IPS DF 6.9 (cell line): ENCODE measurements at regions not wholly inside any gene's neighbourhood (a gene's known extent, or its start where the extent isn't known, plus 50 kb on each side); places are given as distances from the start of the nearest gene placed in this dataset.

ENCODE experiments used
- DNase-seq: peaks from one replicate; pipeline ENCODE4 v3.0.0-alpha.2; 2013; ENCODE audit warnings: low read depth, low spot score
- H3K27ac ChIP-seq: one replicate; pipeline ENCODE4 v1.5.1; 2013; ENCODE audit warnings: low read length, control low read depth
- H3K27me3 ChIP-seq: 2 replicates; pipeline ENCODE4 v1.6.1; 2013; ENCODE audit warnings: mild to moderate bottlenecking, low read length; ENCODE audit not compliant: control insufficient read depth, insufficient read depth
- H3K36me3 ChIP-seq: 2 replicates; pipeline ENCODE4 v1.6.1; 2013; ENCODE audit warnings: low read length; ENCODE audit not compliant: control insufficient read depth, insufficient read depth
- H3K4me1 ChIP-seq: 2 replicates; pipeline ENCODE4 v1.6.1; 2013; ENCODE audit warnings: low read length; ENCODE audit not compliant: control insufficient read depth, insufficient read depth
- H3K4me3 ChIP-seq: 2 replicates; pipeline ENCODE4 v1.5.1; 2013; ENCODE audit warnings: mild to moderate bottlenecking, low read length
- H3K9me3 ChIP-seq: 2 replicates; pipeline ENCODE4 v1.6.1; 2013; ENCODE audit warnings: low read length, inconsistent platforms; ENCODE audit not compliant: control insufficient read depth, insufficient read depth
- WGBS: extraction: QIAGEN DNeasy Blood & Tissue Kit; methylation state at CpG from one replicate; pipeline ENCODE4 v1.1.7; 2013; ENCODE audit warnings: mixed read lengths, missing lambda C conversion rate; ENCODE audit not compliant: insufficient read length, insufficient coverage; 5-methylcytosine and 5-hydroxymethylcytosine counted together

- Histone ChIP-seq H3K27ac (no peak overlapping the region), H3K4me3 (no peak overlapping the region), H3K9me3 (peaks cover 30% of the 10 kb centered on the region), H3K4me1 (no peaks in the 10 kb centered on the region; the same call in 1 of the 2 replicates), H3K36me3 (no peaks in the 10 kb centered on the region), H3K27me3 (no peaks in the 10 kb centered on the region; the same call in 1 of the 2 replicates)
- no CpG with 5 or more reads among the region's 13 CpGs for WGBS
- DNase-seq, result no peak
Observed at GRCh38 chr22:49607821-49608220, 219.9 kb downstream of the BRD1 start.

- no peak overlapping the region for H3K27ac ChIP-seq
- no peaks in the 10 kb centered on the region; the same call in 1 of the 2 replicates for H3K4me1 ChIP-seq
- peaks cover 32% of the 10 kb centered on the region for H3K9me3 ChIP-seq
- H3K36me3 ChIP-seq, result no peaks in the 10 kb centered on the region
- H3K4me3 ChIP-seq, result no peak overlapping the region
- no peak for DNase-seq
- WGBS, result no CpG with 5 or more reads among the region's 18 CpGs
- no peaks in the 10 kb centered on the region; the same call in 1 of the 2 replicates for H3K27me3 ChIP-seq
Observed at GRCh38 chr22:49606562-49607290, 220.9 kb downstream of the BRD1 start.

GRCh38 chr22:49604732-49605302, 222.9 kb downstream of the BRD1 start:
- Histone ChIP-seq H3K27ac (no peak overlapping the region), H3K9me3 (peaks cover 26% of the 10 kb centered on the region), H3K4me3 (no peak overlapping the region), H3K36me3 (no peaks in the 10 kb centered on the region), H3K4me1 (no peaks in the 10 kb centered on the region; the same call in 1 of the 2 replicates), H3K27me3 (no peaks in the 10 kb centered on the region)
- no peak for DNase-seq
- WGBS, result no CpG with 5 or more reads among the region's 3 CpGs

- Histone ChIP-seq H3K27ac (no peak overlapping the region), H3K4me3 (no peak overlapping the region), H3K27me3 (no peaks in the 10 kb centered on the region), H3K4me1 (no peaks in the 10 kb centered on the region), H3K9me3 (peaks cover 22% of the 10 kb centered on the region), H3K36me3 (no peaks in the 10 kb centered on the region)
- DNase-seq, result no peak
- no CpG with 5 or more reads among the region's 10 CpGs for WGBS
Observed at GRCh38 chr22:49603016-49603415, 224.7 kb downstream of the BRD1 start.

GRCh38 chr22:49602481-49602880, 225.2 kb downstream of the BRD1 start:
- Histone ChIP-seq H3K4me1 (no peaks in the 10 kb centered on the region), H3K36me3 (no peaks in the 10 kb centered on the region), H3K4me3 (no peak overlapping the region), H3K27ac (no peak overlapping the region), H3K27me3 (no peaks in the 10 kb centered on the region), H3K9me3 (peaks cover 19% of the 10 kb centered on the region)
- WGBS, result no CpG with 5 or more reads among the region's 13 CpGs
- no peak for DNase-seq

- Histone ChIP-seq H3K27me3 (no peaks in the 10 kb centered on the region), H3K4me3 (no peak overlapping the region), H3K9me3 (peaks cover 16% of the 10 kb centered on the region), H3K36me3 (no peaks in the 10 kb centered on the region), H3K27ac (no peak overlapping the region), H3K4me1 (no peaks in the 10 kb centered on the region)
- no peak for DNase-seq
- no CpG with 5 or more reads among the region's 24 CpGs for WGBS
Observed at GRCh38 chr22:49601614-49602321, 225.9 kb downstream of the BRD1 start.

GRCh38 chr22:49600891-49601431, 226.7 kb downstream of the BRD1 start:
- WGBS, result no CpG with 5 or more reads among the region's 13 CpGs
- no peak overlapping the region for H3K4me3 ChIP-seq
- no peaks in the 10 kb centered on the region for H3K36me3 ChIP-seq
- DNase-seq, result no peak
- H3K27ac ChIP-seq, result no peak overlapping the region
- peaks cover 16% of the 10 kb centered on the region for H3K9me3 ChIP-seq
- no peaks in the 10 kb centered on the region for H3K4me1 ChIP-seq
- H3K27me3 ChIP-seq, result no peaks in the 10 kb centered on the region

- DNase-seq, result no peak
- no CpG with 5 or more reads among the region's 20 CpGs for WGBS
- Histone ChIP-seq H3K9me3 (peaks cover 16% of the 10 kb centered on the region), H3K27me3 (no peaks in the 10 kb centered on the region), H3K36me3 (no peaks in the 10 kb centered on the region), H3K4me3 (no peak overlapping the region), H3K4me1 (no peaks in the 10 kb centered on the region), H3K27ac (no peak overlapping the region)
Observed at GRCh38 chr22:49600468-49600867, 227.2 kb downstream of the BRD1 start.

GRCh38 chr22:49599691-49600455, 227.8 kb downstream of the BRD1 start:
- no peaks in the 10 kb centered on the region for H3K36me3 ChIP-seq
- no peak overlapping the region for H3K27ac ChIP-seq
- H3K27me3 ChIP-seq, result no peaks in the 10 kb centered on the region
- H3K4me1 ChIP-seq, result no peaks in the 10 kb centered on the region
- peaks cover 19% of the 10 kb centered on the region for H3K9me3 ChIP-seq
- H3K4me3 ChIP-seq, result no peak overlapping the region
- DNase-seq, result no peak
- WGBS, result no CpG with 5 or more reads among the region's 25 CpGs

- no CpG with 5 or more reads among the region's 16 CpGs for WGBS
- no peaks in the 10 kb centered on the region for H3K36me3 ChIP-seq
Observed at GRCh38 chr22:49599039-49599438, 228.6 kb downstream of the BRD1 start.

More at GRCh38 chr22:49599039-49599438, 228.6 kb downstream of the BRD1 start:
- H3K4me3 ChIP-seq, result no peak overlapping the region
- DNase-seq, result no peak
- H3K9me3 ChIP-seq, result peaks cover 21% of the 10 kb centered on the region
- no peak overlapping the region for H3K27ac ChIP-seq
- no peaks in the 10 kb centered on the region for H3K27me3 ChIP-seq
- H3K4me1 ChIP-seq, result no peaks in the 10 kb centered on the region
